Stimulated activated CD4-positive, alpha-beta T cell treated with anti-CD3 and anti-CD28 coated beads, Interleukin-1b, Interleukin-23, amount 100 ng/mL, for 48 hours (primary cell): ENCODE measurements at regions not wholly inside any gene's neighbourhood (a gene's known extent, or its start where the extent isn't known, plus 50 kb on each side); places are given as distances from the start of the nearest gene placed in this dataset.

Experiments used
- DNase-seq: peaks from one replicate; pipeline ENCODE4 v3.0.0-alpha.2; 2020

DNA sequence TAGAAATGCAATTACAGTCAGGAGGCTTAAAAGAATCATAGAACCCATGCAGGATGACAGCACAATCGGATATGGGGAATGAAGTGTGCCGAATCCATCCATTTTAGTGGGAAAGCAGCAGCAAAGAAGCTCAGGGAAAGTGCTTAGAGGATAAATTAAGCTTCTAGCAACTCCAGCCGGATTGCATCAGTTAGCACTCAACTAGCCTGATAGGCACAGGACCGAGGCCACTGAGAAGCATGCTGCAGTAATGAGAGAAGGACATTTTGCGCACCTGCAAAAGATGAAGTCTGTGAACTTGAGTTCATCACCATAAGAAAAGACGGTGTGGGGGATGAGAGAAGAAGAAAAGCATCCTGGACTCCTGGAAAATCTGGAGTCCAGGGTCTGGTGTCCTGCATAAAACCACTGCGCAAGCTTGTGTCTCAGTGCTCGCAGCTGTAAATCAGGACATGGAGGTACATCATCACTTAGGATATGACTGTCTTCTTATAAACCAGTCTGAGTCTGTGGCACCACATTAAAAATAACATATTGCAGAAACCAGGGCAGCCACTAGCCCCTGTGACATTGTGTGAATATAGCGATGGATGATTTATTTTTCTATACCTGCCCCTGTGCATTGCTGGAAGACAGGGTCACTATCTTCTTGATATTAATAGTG lies 665.5 kb upstream of the SOX11 start:
- DNase-seq: no peak

GRCh38 chr2:5035057-5035488 lies 657.1 kb upstream of the SOX11 start:
- DNase-seq: no peak

GRCh38 chr2:5036256-5036655 lies 655.9 kb upstream of the SOX11 start:
- DNase-seq: no peak

DNA sequence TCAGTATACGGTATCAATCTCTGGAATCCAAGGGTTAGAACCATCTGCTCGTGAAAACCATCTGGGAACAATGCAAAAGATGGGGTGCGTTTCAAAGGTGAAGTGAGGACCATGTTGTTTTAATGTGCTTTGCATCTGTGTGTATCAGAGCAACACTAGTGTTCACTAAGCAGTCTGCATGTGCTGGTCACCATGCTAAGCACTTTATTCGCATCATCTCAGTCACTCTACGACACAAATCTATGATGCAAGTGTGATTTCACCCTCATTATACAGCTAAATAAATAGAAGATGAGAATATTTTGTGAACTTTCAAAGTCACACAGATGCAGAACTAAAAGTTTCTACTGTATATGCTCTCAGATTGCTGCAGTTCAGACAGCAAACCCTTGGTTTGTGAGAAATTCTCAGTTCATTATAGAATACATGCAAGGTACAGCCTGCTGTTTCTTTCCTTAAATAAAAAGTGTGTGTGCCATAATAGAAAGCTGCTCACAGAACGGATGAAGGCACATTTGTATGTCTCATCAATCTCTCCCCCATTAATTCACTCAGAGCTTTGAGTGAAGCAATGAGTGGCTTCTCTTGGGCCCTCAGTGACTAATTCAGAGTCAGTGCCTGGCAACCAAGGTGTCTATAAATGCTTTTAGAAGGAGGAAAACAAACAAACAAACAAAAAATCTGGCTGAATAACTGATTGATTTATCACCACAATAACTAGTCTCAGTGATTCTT lies 652.8 kb upstream of the SOX11 start:
- DNase-seq: no peak

DNA sequence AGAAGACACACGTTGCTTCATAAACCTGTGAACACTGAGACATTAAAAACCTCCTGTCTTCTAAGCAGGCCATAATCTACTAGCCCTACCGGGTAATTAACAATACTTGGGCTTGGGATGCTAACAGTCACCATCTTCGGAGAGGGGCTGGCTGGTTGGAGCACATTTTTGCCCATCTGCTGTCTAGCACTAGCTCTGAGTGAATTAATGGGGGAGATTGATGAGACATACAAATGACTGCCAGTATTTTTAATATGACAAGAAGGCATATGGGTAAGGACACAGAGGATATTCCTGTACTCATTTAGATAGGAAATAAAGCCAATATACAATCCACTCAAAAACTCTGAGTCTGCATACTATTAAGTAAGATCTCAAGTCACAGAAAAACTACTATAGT lies 651.6 kb upstream of the SOX11 start:
- DNase-seq: no peak

GRCh38 chr2:5041501-5041900 lies 650.7 kb upstream of the SOX11 start:
- no peak for DNase-seq

DNA sequence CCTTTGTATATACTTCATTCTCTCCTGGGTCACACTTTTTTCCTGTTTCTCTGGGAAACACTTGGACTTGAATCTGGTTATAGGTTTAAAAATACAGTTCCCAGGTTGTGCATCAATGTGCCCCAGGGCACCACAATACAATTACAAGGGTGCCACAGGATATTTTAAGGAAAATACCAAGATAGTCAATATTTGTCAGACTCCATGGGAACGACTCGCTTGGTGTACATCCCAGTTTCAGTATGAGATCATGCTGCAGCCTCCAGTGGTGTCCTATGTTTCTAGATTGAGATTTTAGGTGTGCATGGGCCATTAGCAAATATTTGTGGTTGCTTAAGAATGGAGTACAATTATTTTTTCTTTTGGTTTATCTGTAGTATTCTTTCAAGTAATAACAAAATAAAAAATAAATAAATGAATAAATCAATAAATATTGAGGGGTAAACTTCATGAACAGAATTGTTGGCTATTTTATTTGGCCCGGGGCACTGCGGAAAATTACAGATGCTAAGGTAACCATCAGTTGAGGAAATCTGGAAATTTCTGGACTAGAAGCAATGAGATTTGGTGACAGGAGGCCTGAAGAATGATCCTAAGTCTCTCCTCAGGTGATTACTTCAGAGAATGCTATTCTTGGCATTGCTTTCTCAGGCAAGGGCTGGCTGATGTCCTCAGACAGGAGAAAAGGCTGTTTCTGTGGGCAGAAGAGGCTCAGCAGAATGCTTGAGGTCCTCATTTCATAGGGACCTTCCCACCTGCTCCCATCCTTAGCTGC lies 649.3 kb upstream of the SOX11 start:
- DNase-seq: no peak

DNA sequence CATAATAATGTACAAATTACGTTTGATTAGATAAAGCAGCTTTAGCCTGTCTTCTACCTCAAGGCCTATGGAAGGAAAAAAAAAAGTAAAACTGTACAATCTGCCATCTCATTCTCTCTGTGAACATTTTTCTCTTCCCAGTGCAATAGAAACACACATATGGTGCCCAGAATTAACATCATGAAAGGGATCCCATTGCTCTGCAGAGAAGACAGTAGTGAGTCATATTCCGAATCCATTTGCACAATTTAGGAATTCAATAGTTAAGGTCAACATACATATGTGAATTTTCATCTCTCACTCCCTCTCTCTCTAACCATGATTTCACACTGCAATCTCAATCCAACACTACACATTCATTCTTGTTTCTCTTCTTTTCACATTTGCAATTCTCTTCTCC lies 640.9 kb upstream of the SOX11 start:
- no peak for DNase-seq

DNA sequence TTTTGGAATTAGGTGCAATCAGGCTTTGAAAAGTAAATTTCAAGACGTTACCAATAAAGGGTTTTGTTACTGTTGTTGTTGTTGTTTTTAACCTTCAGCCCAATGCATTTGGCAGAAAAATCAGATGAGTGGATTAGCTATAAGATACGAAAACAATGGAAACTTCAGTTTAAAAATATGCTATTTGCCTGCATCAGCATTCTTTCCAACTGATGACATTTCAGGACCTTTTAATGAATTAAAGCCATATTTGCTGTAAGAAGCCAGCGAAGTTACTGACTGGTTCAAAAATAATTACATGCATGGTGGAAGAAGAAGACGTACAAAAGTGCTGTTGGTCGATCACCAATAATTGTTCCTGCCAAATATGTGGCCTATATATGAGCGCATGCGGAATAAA lies 639.3 kb upstream of the SOX11 start:
- no peak for DNase-seq

GRCh38 chr2:5057891-5058351 lies 634.3 kb upstream of the SOX11 start:
- DNase-seq: no peak

GRCh38 chr2:5060956-5061355 lies 631.2 kb upstream of the SOX11 start:
- DNase-seq: no peak

- DNase-seq: no peak
These were observed 627.5 kb upstream of the SOX11 start for GRCh38 chr2:5064687-5065086.

- no peak for DNase-seq
These were observed 624.4 kb upstream of the SOX11 start for GRCh38 chr2:5067816-5068215.

GRCh38 chr2:5070257-5070656 lies 621.9 kb upstream of the SOX11 start:
- DNase-seq: no peak

GRCh38 chr2:5074733-5075132 lies 617.5 kb upstream of the SOX11 start:
- no peak for DNase-seq

GRCh38 chr2:5076599-5076998 lies 615.6 kb upstream of the SOX11 start:
- DNase-seq: no peak

DNA sequence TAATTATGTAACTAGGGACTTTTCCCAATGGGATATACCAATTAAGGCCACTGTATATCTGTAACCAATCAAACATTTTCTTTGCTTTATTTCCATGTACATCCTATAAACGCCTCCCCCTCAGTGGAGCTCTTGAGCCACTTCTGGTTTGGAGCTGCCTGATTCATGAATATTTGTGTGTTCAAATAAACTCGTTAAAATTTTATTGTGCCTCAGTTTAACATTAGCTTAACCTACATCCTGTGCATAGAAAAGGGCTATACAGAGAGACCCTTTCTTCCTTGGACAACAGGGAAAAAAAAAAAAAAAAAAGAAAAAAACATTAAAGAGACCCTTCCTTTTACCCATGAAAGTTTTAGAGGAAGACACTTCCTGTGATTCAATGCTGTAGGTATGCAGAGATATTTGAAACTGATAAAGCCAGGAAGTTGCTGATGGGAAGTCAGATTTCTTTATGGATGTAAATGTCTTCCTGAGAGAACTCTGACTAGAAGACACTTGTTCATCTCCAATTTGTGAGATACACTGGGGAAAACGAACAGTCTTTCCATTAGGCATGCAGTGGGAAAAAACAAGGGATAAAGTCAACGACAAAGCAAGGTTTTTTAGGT lies 614.6 kb upstream of the SOX11 start:
- no peak for DNase-seq

- DNase-seq: no peak
These were observed 608.8 kb upstream of the SOX11 start for GRCh38 chr2:5083402-5083801.

DNA sequence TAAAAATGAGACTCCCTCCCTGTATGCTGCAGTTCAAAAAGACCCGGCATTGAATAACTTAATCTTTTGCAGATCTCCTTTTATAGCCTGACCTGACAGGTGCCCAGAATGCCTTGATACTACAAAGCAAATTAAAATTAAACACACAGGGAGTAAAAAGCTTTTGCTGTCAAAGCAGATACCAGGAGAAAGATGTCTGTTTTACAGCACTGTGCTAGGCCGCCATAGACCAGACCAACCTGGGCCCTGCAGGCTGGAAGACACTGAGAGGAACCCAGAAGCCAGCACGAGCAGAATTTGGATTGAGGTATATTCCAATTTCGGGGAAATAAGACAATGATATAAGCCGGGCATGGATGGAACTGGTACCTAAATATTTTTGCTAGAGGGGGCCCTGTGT lies 602.8 kb upstream of the SOX11 start:
- no peak for DNase-seq

DNA sequence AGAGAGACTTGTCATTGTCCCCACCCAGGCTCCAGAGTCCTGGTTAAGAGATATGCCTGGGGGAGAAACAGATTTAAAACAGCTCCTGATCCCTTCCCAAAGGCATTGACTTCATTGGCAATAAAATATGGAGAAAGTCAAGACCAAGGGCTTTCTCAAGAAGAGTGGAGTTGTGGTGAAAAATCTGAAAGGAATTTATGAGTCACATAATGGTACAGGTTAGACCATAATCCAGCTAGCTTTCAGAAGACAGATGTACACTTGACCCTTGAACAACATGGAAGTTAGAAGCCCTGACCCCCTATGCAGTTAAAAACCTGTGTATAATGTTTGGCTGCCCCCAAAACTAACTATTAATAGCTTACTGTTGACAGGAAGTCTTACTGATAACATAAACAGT lies 599.1 kb upstream of the SOX11 start:
- DNase-seq: no peak

GRCh38 chr2:5093518-5093917 lies 598.7 kb upstream of the SOX11 start:
- DNase-seq: no peak

- DNase-seq: no peak
These were observed 598.0 kb upstream of the SOX11 start for GRCh38 chr2:5094192-5094591.

- DNase-seq: no peak
These were observed 593.9 kb upstream of the SOX11 start for GRCh38 chr2:5098286-5098685.

- DNase-seq: no peak
These were observed 589.4 kb upstream of the SOX11 start for GRCh38 chr2:5102823-5103222.
